Peyer's patch (tissue), 4 donors: ENCODE measurements at regions not wholly inside any gene's neighbourhood (a gene's known extent, or its start where the extent isn't known, plus 50 kb on each side); places are given as distances from the start of the nearest gene placed in this dataset.

ENCODE experiments used
- CTCF ChIP-seq, 6 experiments: fragments of 450-650 bp in 4 of 6; fragments of 200-600 bp in 2 of 6; sonication (generic) in 1 of 6; IDR thresholded peaks; one replicate each; pipeline ENCODE4 v1.5.1; 2017 to 2019; ENCODE audit warnings: antibody characterized with exemption in 6 of 6, mild to moderate bottlenecking in 3 of 6, moderate library complexity in 1 of 6
- POLR2A ChIP-seq, 2 donors: fragments of 450-650 bp; IDR thresholded peaks; one replicate each; pipeline ENCODE4 v1.5.1; 2017; ENCODE audit warnings: antibody characterized with exemption in 2 of 2, mild to moderate bottlenecking in 2 of 2, moderate library complexity in 2 of 2

GRCh38 chr16:52671590-52671989 is 124.6 kb upstream of the TOX3 start:
- no peak for TF ChIP-seq CTCF (IDR thresholded peaks at IDR 0.05)
- no peak for TF ChIP-seq POLR2A (IDR thresholded peaks at IDR 0.05)
